ENCODE measurements at regions not wholly inside any gene's neighbourhood (a gene's known extent, or its start where the extent isn't known, plus 50 kb on each side); places are given as distances from the start of the nearest gene placed in this dataset.

GRCh38 chr5:109524026-109524425 lies 114.3 kb upstream of the PJA2 start:
- POLR2A ChIA-PET (ENCODE audit: partially characterized antibody) = no interaction called here
- Histone ChIP-seq H3K36me3 (ENCODE audit: insufficient read depth, low read length) (no peaks in the 10 kb centered on the region), H3K27ac (ENCODE audit: low read depth, low read length) (no peak overlapping the region), H3K9me3 (ENCODE audit: control insufficient read depth in 1 of 2, low read length in 2 of 2) (no peaks in the 10 kb centered on the region), H3K4me3 (ENCODE audit: low read length in 2 of 2) (no peak overlapping the region), H3K4me1 (ENCODE audit: insufficient read depth, low read length) (no peaks in the 10 kb centered on the region), H3K27me3 (ENCODE audit: insufficient read depth, low read length) (no peaks in the 10 kb centered on the region)
- Mint-ChIP-seq H3K36me3 (no peaks in the 10 kb centered on the region), H3K4me3 (no peak overlapping the region), H3K4me1 (no peaks in the 10 kb centered on the region), H3K27me3 (no peaks in the 10 kb centered on the region), H3K9me3 (peaks cover 0 to 2% (median 0%) of the 10 kb centered on the region in 8 donors), H3K27ac (no peak overlapping the region)
- DNase-seq = no peak
- intact Hi-C loops (cut with micrococcal nuclease) = no loop called here
- CTCF ChIA-PET (ENCODE audit: partially characterized antibody) = no interaction called here

- Mint-ChIP-seq H3K27ac (no peak overlapping the region), H3K4me1 (no peaks in the 10 kb centered on the region), H3K9me3 (no peaks in the 10 kb centered on the region), H3K27me3 (no peaks in the 10 kb centered on the region), H3K4me3 (no peak overlapping the region), H3K36me3 (no peaks in the 10 kb centered on the region)
- H3K36me3 ChIP-seq (ENCODE audit: insufficient read depth, low read length) = no peaks in the 10 kb centered on the region
- CTCF ChIA-PET (ENCODE audit: partially characterized antibody) = interaction anchor here (0.5 kb wide), 1 partner anchor 128 kb away, joined by 4 read pairs; no protein-coding TSS in a partner anchor
- intact Hi-C loops (cut with micrococcal nuclease) = no loop called here
- H3K9me3 ChIP-seq (ENCODE audit: control insufficient read depth in 1 of 2, low read length in 2 of 2) = no peaks in the 10 kb centered on the region
- H3K4me3 ChIP-seq (ENCODE audit: low read length in 2 of 2) = no peak overlapping the region
- POLR2A ChIA-PET (ENCODE audit: partially characterized antibody) = no interaction called here
- DNase-seq = no peak
- no peaks in the 10 kb centered on the region for H3K27me3 ChIP-seq (ENCODE audit: insufficient read depth, low read length)
- no peak overlapping the region for H3K27ac ChIP-seq (ENCODE audit: low read depth, low read length)
- H3K4me1 ChIP-seq (ENCODE audit: insufficient read depth, low read length) = no peaks in the 10 kb centered on the region
Measured at GRCh38 chr5:109522404-109522803, 112.6 kb upstream of the PJA2 start.

- no peaks in the 10 kb centered on the region for H3K9me3 Mint-ChIP-seq
- DNase-seq = no peak
- CTCF ChIA-PET (ENCODE audit: partially characterized antibody) = no interaction called here
Measured at GRCh38 chr5:109519416-109519815, 109.6 kb upstream of the PJA2 start.

GRCh38 chr5:109516390-109516789 lies 106.6 kb upstream of the PJA2 start:
- DNase-seq = no peak
- Histone ChIP-seq H3K9me3 (ENCODE audit: control insufficient read depth in 1 of 2, low read length in 2 of 2) (no peaks in the 10 kb centered on the region), H3K27ac (ENCODE audit: low read depth, low read length) (no peak overlapping the region), H3K4me1 (ENCODE audit: insufficient read depth, low read length) (no peaks in the 10 kb centered on the region), H3K4me3 (ENCODE audit: low read length in 2 of 2) (no peak overlapping the region), H3K27me3 (ENCODE audit: insufficient read depth, low read length) (no peaks in the 10 kb centered on the region), H3K36me3 (ENCODE audit: insufficient read depth, low read length) (no peaks in the 10 kb centered on the region)
- intact Hi-C loops (cut with micrococcal nuclease) = no loop called here
- H3K4me1 Mint-ChIP-seq = no peaks in the 10 kb centered on the region
- peaks cover 0 to under 1% of the 10 kb centered on the region in 2 donors for H3K27me3 Mint-ChIP-seq
- H3K27ac Mint-ChIP-seq = no peak overlapping the region
- POLR2A ChIA-PET (ENCODE audit: partially characterized antibody) = no interaction called here
- H3K36me3 Mint-ChIP-seq = no peaks in the 10 kb centered on the region
- H3K4me3 Mint-ChIP-seq = no peak overlapping the region
- CTCF ChIA-PET (ENCODE audit: partially characterized antibody) = no interaction called here
- no peaks in the 10 kb centered on the region for H3K9me3 Mint-ChIP-seq

More at GRCh38 chr5:109519416-109519815, 109.6 kb upstream of the PJA2 start:
- Mint-ChIP-seq H3K4me1 (no peaks in the 10 kb centered on the region), H3K27ac (no peak overlapping the region), H3K4me3 (no peak overlapping the region), H3K36me3 (no peaks in the 10 kb centered on the region), H3K27me3 (no peaks in the 10 kb centered on the region)
- no peaks in the 10 kb centered on the region for H3K9me3 ChIP-seq (ENCODE audit: control insufficient read depth in 1 of 2, low read length in 2 of 2)
- H3K27me3 ChIP-seq (ENCODE audit: insufficient read depth, low read length) = no peaks in the 10 kb centered on the region
- no peak overlapping the region for H3K4me3 ChIP-seq (ENCODE audit: low read length in 2 of 2)
- no peak overlapping the region for H3K27ac ChIP-seq (ENCODE audit: low read depth, low read length)
- POLR2A ChIA-PET (ENCODE audit: partially characterized antibody) = no interaction called here
- no peaks in the 10 kb centered on the region for H3K36me3 ChIP-seq (ENCODE audit: insufficient read depth, low read length)
- intact Hi-C loops (cut with micrococcal nuclease) = no loop called here
- H3K4me1 ChIP-seq (ENCODE audit: insufficient read depth, low read length) = no peaks in the 10 kb centered on the region

- POLR2A ChIA-PET (ENCODE audit: partially characterized antibody) = no interaction called here
- Mint-ChIP-seq H3K27me3 (peaks cover 0 to 6% of the 10 kb centered on the region in 2 donors), H3K4me3 (no peak overlapping the region), H3K27ac (no peak overlapping the region), H3K36me3 (no peaks in the 10 kb centered on the region), H3K9me3 (no peaks in the 10 kb centered on the region), H3K4me1 (no peaks in the 10 kb centered on the region)
- H3K4me1 ChIP-seq (ENCODE audit: insufficient read depth, low read length) = no peaks in the 10 kb centered on the region
- no peak overlapping the region for H3K4me3 ChIP-seq (ENCODE audit: low read length in 2 of 2)
- no peak for DNase-seq
- CTCF ChIA-PET (ENCODE audit: partially characterized antibody) = no interaction called here
- no peak overlapping the region for H3K27ac ChIP-seq (ENCODE audit: low read depth, low read length)
- no peaks in the 10 kb centered on the region for H3K36me3 ChIP-seq (ENCODE audit: insufficient read depth, low read length)
- H3K9me3 ChIP-seq (ENCODE audit: control insufficient read depth in 1 of 2, low read length in 2 of 2) = no peaks in the 10 kb centered on the region
- intact Hi-C loops (cut with micrococcal nuclease) = no loop called here
- no peaks in the 10 kb centered on the region for H3K27me3 ChIP-seq (ENCODE audit: insufficient read depth, low read length)
Measured at GRCh38 chr5:109511980-109512734, 102.4 kb upstream of the PJA2 start.

- H3K27ac ChIP-seq (ENCODE audit: low read depth, low read length) = no peak overlapping the region
- Mint-ChIP-seq H3K27me3 (peaks cover 2 to 8% of the 10 kb centered on the region in 2 donors), H3K9me3 (peaks cover 0 to 2% (median 0%) of the 10 kb centered on the region in 8 donors), H3K36me3 (no peaks in the 10 kb centered on the region), H3K4me3 (no peak overlapping the region), H3K27ac (no peak overlapping the region), H3K4me1 (no peaks in the 10 kb centered on the region)
- CTCF ChIA-PET (ENCODE audit: partially characterized antibody) = no interaction called here
- POLR2A ChIA-PET (ENCODE audit: partially characterized antibody) = no interaction called here
- no peaks in the 10 kb centered on the region for H3K27me3 ChIP-seq (ENCODE audit: insufficient read depth, low read length)
- intact Hi-C loops (cut with micrococcal nuclease) = no loop called here
- no peaks in the 10 kb centered on the region for H3K4me1 ChIP-seq (ENCODE audit: insufficient read depth, low read length)
- H3K4me3 ChIP-seq (ENCODE audit: low read length in 2 of 2) = no peak overlapping the region
- no peaks in the 10 kb centered on the region for H3K36me3 ChIP-seq (ENCODE audit: insufficient read depth, low read length)
- H3K9me3 ChIP-seq (ENCODE audit: control insufficient read depth in 1 of 2, low read length in 2 of 2) = no peaks in the 10 kb centered on the region
- DNase-seq = no peak
Measured at GRCh38 chr5:109506556-109506955, 96.8 kb upstream of the PJA2 start.

- H3K9me3 Mint-ChIP-seq = peaks cover 0 to 1% (median 0%) of the 10 kb centered on the region in 8 donors
- Histone ChIP-seq H3K4me1 (ENCODE audit: insufficient read depth, low read length) (no peaks in the 10 kb centered on the region), H3K27ac (ENCODE audit: low read depth, low read length) (no peak overlapping the region), H3K4me3 (ENCODE audit: low read length in 2 of 2) (no peak overlapping the region), H3K9me3 (ENCODE audit: control insufficient read depth in 1 of 2, low read length in 2 of 2) (no peaks in the 10 kb centered on the region), H3K27me3 (ENCODE audit: insufficient read depth, low read length) (no peaks in the 10 kb centered on the region), H3K36me3 (ENCODE audit: insufficient read depth, low read length) (no peaks in the 10 kb centered on the region)
- intact Hi-C loops (cut with micrococcal nuclease) = no loop called here
- no peaks in the 10 kb centered on the region for H3K4me1 Mint-ChIP-seq
- no peaks in the 10 kb centered on the region for H3K36me3 Mint-ChIP-seq
- DNase-seq = no peak
- no peak overlapping the region for H3K27ac Mint-ChIP-seq
- POLR2A ChIA-PET (ENCODE audit: partially characterized antibody) = no interaction called here
- CTCF ChIA-PET (ENCODE audit: partially characterized antibody) = no interaction called here
- peaks cover 1 to 11% of the 10 kb centered on the region in 2 donors for H3K27me3 Mint-ChIP-seq
- no peak overlapping the region for H3K4me3 Mint-ChIP-seq
Measured at GRCh38 chr5:109496112-109496511, 86.3 kb upstream of the PJA2 start.

All from CD4-positive, alpha-beta memory T cell (primary cell).